ENCODE measurements at regions not wholly inside any gene's neighbourhood (a gene's known extent, or its start where the extent isn't known, plus 50 kb on each side); places are given as distances from the start of the nearest gene placed in this dataset.
A peak's percentile ranks its signal among the peaks of the same experiment; 100 is the strongest.
"Not testable (repeated sequence)": the region's sequence is repeated elsewhere in the genome, so short reads cannot be mapped to it uniquely, and the experiment has no call there.

DNA sequence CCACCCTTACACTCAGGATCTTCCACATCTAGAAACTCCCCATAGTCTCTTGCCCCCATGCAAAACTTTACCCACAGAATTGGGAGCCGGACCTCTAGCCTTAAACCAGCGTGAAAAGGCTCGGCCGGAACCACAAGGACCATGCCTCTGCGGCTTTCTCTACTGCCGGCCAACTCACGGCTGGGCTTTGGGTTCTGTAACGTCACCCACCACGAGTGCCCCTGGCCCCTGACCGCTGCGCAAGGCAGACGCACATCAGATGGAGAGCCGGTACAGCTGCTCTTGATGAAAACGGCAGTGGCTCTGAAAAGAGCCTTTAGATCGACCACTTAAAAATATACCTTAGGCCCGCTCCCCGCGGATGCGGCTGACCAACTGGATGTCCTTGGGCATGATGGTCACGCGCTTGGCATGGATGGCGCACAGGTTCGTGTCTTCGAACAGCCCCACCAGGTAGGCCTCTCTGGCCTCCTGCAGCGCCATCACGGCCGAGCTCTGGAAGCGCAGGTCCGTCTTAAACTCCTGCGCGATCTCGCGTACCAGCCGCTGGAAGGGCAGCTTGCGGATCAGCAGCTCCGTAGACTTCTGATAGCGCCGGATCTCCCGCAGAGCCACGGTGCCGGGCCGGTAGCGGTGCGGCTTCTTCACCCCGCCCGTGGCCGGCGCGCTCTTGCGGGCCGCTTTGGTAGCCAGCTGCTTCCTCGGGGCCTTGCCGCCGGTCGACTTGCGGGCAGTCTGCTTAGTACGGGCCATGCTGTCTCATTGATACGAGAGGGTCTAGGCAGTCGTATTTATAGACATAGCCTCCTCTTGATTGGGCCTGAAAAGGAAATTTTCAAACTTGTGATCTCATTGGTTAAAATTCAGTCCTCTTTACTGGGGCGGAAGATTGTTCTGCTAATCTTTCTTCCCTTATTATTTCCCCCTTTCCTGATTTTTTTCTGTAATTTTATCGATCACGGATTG is 66.3 kb downstream of the FAM72C start:
- peak; percentile 70 for DNase-seq

DNA sequence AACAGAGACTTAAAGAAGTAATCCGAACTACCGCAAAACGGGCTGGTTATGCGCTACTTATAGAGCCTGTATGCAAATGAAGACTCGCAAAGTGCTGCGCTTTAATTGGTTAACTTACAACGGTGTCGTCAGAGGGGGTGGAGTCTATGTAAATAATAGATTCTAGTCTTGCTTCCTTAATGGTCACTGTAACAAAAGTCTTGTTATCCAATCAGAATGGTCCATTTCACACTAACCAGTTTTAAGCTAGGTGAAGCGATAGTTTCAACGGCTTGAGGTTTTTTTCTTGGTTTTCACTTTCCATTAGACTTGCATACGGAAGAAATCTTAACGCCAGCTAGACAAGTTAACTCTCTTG is 67.2 kb downstream of the FAM72C start:
- DNase-seq: not testable (repeated sequence)

DNA sequence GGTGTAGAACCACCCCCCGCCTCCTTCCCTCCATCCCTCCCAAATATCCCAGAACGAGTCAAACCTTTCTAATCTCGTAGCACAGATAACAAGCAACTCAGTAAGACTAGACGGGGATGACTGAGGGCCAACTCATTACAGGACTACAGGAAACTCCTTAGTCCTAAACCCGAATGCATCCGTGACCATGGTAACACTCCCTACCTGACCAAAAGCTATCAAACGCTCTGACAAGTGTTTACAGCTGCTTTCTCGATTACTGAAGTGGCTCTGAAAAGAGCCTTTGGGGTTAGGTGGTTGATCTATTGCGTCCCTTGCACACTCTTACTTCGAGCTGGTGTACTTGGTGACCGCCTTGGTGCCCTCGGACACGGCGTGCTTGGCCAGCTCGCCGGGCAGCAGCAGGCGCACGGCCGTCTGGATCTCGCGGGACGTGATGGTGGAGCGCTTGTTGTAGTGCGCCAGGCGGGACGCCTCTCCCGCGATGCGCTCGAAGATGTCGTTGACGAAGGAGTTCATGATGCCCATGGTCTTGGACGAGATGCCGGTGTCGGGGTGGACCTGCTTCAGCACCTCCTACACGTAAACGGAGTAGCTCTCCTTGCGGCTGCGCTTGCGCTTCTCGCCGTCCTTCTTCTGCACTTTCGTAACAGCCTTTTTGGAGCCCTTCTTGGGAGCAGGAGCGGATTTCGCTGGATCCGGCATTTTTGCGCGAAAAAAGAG is 67.7 kb downstream of the FAM72C start:
- peak; percentile 64 for DNase-seq

DNA sequence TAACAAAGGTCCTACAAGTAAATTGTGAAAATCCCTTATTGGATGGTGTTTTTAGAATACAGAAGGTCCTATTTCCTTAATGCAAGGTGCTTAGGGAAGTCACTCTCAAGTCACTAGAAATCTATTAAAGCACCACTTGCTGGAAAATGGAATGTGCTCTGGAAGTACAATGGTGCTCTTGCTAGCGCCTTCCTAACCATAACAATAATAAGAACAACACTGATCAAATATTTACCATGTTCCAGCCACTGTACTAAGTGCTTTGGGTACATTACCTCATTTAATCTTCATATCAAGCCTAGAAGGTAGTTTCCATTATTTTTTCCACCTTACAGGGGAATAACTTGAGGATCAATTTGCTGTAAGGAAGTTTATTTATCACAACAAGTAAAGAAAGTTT is 75.4 kb downstream of the FAM72C start:
- DNase-seq: not testable (repeated sequence)

DNA sequence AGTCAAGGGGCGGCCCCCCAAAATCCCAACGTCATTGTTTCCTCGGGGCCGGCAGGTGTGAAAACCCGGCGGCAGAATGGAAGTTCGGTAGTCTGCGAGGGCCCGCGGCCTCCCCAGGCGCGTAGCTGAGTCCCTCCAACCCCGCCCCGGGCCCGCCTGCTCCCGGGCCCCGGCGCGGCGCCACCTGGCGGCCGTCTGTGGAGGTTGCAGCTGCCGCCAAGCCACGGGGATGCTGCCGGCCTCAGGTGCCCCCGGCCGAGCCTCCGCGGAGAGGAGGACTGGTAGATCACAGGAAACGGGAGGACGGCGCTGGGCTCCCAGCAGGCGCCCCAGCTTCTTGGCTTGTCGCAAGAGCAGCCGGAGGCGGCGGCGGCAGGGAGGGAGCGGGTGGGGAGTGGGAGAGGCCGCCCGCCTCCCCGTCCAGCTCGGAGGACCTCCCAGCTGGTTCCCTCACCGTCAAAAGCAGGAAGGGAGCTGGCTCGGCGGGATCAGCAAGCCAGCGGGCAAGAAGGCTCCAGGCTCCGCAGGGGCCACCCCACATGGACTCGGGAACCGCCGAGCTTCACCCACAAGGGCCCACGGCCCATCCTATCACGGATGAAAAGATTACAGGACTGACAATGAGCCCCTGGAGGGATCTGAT is 86.7 kb downstream of the FAM72C start:
- peak; percentile 54 for DNase-seq

DNA sequence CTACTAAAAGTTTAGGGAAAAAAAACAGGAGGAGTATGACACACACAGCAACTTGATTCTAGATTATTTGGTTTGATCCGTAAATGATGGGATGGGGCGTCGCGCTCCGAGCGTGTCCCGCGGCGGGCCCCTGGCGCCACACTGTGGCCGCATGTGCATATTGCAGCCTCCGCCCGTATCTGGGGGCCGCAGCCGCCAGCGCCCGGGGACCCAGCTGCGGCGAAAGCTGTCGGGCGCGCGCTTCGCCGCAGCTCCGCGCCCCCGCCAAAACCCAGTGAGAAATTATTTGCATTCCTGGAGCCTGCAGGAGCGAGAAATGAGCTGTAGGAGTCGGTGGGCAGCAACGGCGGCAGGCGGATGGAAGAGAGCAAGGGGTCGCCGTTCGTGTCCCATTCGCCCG is 87.3 kb downstream of the FAM72C start:
- not testable (repeated sequence) for DNase-seq

DNA sequence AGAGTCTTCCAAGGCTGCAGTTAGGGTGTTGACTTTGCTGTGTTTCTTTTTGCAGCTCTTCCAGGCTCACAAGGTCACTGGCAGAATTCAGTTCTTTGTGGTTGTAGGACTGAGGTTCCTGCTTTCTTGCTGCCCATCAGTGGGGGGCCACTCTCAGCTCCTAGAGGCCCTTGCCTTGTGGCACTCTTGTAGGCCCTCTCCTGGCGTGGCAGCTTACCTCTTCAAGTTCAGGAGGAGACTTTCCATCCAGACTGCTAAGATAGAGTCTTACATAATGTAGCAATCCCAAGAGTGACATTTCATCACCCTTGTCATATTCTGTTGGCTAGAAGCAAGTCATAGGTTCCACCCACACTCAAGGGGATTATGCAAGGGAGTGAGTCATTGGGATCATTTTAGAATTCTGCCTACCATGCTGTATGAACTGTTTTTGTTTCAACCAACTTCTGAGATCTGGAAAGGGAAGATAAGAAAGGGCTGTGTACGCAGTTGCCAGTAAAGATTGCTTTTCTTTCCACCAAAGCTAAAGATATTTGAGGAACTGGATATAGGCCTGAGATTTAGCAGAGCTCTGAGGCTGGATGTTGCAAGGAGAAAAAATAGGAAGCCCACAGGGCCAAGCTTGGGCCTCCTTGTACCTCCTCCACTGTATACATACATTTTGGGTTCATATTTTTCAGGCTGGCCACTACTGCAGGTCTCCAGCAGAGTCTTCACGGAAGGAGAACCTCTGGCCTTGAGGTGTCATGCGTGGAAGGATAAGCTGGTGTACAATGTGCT is 91.8 kb downstream of the FAM72C start:
- not testable (repeated sequence) for DNase-seq

DNA sequence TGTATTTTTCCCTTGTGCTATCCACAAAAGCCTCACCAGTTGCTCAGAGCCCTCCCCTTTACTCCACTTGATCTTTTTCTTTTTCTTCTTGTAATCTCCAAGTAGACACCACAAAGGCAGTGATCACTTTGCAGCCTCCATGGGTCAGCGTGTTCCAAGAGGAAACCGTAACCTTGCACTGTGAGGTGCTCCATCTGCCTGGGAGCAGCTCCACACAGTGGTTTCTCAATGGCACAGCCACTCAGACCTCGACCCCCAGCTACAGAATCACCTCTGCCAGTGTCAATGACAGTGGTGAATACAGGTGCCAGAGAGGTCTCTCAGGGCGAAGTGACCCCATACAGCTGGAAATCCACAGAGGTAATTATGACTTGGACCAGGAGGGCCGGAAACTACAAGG is 95.8 kb downstream of the FAM72C start:
- DNase-seq: not testable (repeated sequence)

DNA sequence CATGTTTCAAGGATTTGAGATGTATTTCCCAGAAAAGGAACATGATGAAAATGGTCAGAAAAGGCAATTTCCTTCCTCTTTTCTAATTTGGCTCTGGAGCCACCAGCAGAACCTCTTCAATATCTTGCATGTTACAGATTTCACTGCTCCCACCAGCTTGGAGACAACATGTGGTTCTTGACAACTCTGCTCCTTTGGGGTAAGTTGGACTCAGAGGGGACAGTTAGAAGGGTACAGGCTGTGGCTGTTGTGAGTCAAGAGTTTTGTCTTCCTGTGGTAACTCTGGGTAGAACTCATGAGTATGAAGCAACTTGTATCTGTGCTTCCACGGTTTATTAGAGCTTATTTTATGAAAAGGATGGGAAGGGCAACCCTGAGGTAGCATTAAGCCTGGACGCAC is 97.2 kb downstream of the FAM72C start:
- DNase-seq: not testable (repeated sequence)

DNA sequence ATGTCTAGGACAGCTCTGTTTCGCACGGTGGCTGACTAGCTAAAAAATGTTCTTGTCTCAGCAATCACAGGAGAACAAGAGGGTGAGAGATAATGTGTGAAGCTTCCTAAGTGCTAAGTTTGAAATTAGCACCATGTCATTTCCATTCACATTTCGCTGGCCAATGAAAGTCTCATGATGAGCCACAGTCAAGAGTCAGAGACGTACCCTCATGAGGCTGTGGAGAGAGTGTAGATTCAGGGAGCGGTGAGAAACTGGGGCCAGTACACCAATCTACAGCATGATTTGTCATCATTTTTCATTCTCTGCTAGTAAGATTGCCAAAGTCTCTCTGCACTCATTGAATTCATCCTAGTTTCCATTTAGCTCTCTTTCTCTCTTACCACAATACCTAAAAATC is 98.1 kb downstream of the FAM72C start:
- not testable (repeated sequence) for DNase-seq

DNA sequence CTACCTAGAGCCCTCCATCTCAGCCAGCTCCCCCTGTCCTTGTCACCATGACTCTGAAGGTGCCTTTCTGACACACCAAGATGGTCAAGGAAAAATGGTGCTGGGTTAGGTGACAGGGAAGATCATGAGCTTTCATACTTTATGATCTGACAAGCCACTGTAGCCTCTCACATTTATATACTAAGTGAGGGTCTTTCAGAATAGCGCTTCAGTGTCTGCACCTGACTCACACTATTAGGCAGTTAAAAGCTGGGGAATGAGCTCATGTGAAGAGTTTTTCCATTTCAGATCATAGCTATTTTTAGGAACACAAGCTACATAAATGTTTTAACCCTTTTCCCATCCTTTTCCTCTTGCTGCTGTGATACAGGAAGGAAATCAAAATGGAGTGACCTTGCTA is 101.4 kb downstream of the FAM72C start:
- DNase-seq: not testable (repeated sequence)

DNA sequence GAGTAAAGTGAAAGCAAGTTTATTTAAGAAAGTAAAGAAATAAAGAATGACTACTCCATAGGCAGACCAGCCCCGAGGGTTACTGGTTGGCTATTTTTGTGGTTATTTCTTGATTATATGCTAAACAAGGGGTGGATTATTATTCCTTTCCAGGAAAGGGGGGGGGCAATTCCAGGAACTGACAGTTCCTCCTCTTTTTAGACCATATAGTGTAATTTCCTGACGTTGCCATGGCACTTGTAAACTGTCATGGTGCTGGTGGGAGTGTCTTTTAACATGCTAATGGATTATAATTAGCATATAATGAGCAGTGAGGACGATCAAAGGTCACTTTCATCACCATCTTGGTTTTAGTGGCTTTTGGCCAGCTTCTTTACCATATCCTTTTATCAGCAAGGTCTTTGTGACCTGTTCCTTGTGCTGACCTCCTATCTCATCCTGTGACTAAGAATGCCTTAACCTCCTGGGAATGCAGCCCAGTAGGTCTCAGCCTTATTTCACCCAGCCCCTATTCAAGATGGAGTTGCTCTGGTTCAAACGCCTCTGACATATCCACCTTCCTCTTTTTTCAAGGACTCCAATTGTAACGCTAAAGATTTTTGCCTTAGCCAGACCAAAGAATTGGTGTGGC is 104.1 kb downstream of the FAM72C start:
- not testable (repeated sequence) for DNase-seq

DNA sequence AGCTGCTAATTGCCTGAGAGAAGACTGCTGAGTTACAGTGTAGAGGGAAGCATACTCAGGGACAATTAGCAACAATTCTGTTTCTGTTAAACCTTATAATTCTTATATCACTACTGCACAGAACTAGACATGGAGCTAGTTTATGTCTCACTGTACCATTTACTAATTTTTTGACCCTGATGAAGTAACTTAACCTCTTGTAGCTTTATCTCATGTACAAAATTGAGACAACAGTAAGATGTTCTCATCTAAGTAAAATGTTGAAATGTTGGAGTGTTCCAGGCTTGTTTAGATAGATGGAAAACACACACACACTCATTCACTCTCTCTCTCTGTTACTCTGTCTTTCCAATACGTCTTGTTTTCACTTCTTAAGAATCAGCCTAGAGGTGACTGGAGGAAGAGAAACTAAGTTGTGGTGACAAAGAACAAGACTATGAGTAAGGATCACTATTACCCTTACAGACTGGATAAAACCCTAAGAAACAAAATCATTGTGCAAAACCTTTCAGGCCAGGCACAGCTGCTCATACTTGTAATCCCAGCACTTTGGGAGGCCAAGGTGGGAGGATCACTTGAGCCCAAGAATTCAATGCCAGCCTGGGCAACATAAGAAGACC is 107.8 kb downstream of the FAM72C start:
- DNase-seq: not testable (repeated sequence)

DNA sequence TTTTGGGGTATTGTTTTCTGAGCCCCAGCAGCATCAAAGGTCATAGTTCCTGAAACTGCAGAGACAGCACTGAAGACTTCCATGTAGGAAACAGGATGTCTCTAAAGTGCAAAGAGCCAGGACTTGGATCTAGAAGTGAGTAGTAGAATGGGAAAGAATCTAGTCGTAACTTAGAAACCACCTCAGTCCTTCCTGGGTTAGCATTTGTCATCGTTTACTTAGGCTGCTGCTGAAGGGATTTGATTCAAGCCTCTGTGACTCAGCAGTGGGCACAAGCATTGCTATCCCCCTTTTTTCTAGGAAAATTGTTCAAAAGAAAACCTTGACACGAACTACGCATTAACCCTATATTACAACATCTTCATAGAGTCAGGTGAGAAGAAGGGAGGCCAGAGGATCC is 109.1 kb downstream of the FAM72C start:
- not testable (repeated sequence) for DNase-seq

DNA sequence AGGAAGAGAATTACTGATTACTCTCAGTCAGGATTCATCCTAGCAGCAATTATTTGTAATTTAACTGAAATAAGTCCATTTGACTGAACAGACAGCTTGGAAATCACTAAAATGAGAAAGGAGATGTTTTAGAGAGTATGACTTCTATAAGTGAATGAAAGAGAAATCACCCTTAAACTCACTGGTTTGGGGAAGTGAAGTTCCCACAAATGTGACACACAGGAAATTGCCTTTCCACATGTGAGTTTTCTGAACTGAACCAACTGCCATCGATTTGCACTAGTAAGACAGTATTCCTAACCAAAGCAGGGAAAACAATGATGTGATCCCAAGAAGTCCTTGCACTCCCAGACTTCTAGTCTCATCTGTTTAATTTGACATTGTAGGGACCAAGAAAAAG is 110.5 kb downstream of the FAM72C start:
- DNase-seq: not testable (repeated sequence)

DNA sequence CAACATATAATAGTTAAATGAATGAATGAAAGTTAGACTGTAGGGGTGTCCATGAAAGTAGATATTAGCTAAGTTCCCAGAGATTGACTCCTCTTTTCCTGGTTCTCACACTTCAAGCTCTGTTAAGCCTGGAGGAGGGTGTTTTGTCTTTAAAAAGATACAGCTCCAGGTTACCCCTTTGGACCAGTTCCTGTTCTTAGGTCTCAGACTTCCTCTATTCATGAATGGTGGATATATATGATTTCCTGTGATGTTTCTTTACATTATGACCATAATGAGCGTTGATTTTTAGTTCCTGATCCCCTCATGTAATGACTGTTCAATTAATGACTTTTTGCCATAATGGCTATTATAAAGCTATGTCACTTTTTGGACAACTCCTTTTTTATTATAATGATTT is 115.9 kb downstream of the FAM72C start:
- DNase-seq: not testable (repeated sequence)

DNA sequence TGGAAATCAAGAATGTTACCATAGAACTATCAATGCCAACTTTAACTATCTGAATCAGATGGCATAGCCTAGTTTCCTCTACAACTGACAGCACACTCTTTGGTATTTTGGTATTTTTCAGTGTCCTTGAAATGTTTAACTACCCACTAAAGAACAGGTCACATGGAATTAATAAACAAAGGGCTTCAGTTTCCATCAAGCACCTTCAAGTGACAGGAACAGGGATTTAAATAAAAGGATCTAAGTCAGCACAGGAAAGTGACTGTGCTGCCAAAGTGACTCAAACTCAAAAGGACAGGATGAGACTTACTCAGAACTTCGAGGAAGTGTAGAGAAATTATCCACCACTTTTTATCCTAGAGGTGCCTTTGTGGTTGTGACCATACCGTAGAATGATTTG is 117.7 kb downstream of the FAM72C start:
- not testable (repeated sequence) for DNase-seq

DNA sequence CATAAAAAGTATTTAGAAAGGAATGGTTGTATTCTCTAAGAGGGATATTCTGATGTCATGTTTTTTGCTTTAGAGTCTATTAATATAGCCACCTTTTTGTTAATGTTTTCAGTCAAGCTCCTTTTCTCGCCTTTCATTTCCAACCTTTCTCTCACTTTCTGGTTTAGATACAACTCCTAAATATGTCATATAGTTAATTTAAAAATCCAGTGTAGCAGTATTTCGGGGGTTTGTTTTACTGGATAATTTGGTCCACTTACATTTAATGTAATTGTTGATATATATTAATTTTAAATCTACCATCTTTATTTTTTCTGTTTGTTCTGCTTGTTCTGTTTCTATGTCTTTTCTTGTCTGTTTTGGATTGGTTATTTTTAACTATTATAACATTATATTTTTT is 121.1 kb downstream of the FAM72C start:
- DNase-seq: not testable (repeated sequence)

DNA sequence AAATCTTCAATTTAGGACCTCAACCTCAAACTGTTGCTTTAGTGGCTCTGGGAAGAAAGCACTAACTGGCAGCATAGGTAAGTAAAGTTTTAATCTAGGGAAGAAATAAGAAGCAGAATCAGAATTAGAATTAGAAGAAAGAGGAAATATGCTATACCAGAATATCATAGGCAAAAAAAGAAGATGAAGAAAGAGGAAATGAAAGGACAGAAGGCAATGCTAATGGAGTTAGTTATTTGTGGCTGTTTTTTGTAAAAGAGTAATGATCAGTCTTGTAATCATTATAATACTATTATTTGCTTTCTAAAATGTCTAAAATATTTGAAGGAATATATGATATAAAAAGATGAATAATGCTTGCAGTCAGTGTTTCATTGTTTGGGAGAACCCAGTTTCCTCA is 122.9 kb downstream of the FAM72C start:
- not testable (repeated sequence) for DNase-seq

DNA sequence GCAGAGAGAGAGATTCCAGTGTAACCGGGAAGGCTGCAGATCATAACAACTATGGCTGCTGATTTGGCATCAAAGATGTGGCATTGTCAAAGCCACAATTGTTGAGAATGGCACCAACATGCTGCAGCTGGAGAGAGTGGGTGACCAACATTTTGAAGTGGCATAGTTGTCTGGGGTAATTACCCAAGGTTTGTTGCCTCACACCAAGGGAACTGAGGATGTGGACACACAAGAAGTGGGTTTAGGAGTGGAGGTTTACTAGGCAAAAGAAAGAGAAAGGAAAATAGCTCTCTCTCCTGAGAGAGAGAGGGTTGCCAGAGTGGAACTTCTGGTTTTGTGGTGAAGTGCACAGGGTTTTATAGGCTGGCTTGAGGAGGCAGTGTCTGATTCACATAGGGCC is 126.6 kb downstream of the FAM72C start:
- DNase-seq: not testable (repeated sequence)

DNA sequence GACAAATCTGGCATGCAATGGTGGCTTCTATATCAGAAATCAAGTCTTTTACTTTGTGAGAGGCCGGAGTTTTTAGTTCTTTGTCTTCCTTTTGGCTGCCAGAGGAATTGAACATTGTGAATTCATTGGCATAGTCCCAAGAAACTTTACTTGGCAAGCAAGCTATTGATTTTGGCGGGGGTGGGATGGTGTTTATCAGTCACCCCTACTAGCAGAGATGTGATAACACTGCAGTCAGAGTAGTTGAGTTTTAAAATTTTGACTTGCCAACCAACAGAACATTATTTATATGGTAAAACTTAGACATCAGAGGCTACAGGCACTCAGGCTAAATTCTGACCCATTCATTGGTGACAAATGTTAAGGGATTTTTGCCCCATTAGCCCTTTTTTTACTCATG is 129.7 kb downstream of the FAM72C start:
- DNase-seq: not testable (repeated sequence)
